IMR-90 (cell line): ENCODE measurements at regions not wholly inside any gene's neighbourhood (a gene's known extent, or its start where the extent isn't known, plus 50 kb on each side); places are given as distances from the start of the nearest gene placed in this dataset.

Source experiments
- ATAC-seq: fragments of 200-7000 bp; cut with Tn5 transposase; 2 replicates; pipeline ENCODE4 v1.9.1; 2020; ENCODE audit warnings: low read depth, mild to moderate bottlenecking, moderate library complexity
- BruUV-seq: library from RNA; stranded (reverse); fragments of 400-500 nt; replicated peaks from 2 replicates; lab custom pipeline; 2021; lab: Mats Ljungman, UMichigan
- CTCF ChIA-PET: fragments of 300-600 bp; formaldehyde crosslinking; extraction: SDS; loops from one replicate; lab custom pipeline; 2021; ENCODE audit warnings: antibody characterized with exemption; lab: Yijun Ruan, JAX
- POLR2A ChIA-PET: fragments of 300-600 bp; sonication (Branson Sonifier 250); formaldehyde crosslinking; loops from one replicate; lab custom pipeline; 2022; ENCODE audit warnings: antibody characterized with exemption; ENCODE audit not compliant: unreplicated experiment; lab: Charles Lee
- DNase-seq: peaks from one replicate; pipeline ENCODE4 v3.0.0; 2013
- H2AFZ ChIP-seq: replicated peaks from 2 replicates; pipeline ENCODE3; 2013; ENCODE audit warnings: low read length, mild to moderate bottlenecking; ENCODE audit not compliant: poor library complexity
- H2AK5ac ChIP-seq: 2 replicates; pipeline ENCODE4 v1.6.1; 2013; ENCODE audit warnings: low read depth, low read length, inconsistent platforms
- H2AK9ac ChIP-seq: replicated peaks from 2 replicates; pipeline ENCODE3; 2013; ENCODE audit warnings: mild to moderate bottlenecking, low read depth, low read length, moderate library complexity; ENCODE audit not compliant: poor library complexity
- H2BK120ac ChIP-seq: 2 replicates; pipeline ENCODE4 v1.6.1; 2013; ENCODE audit warnings: low read depth, low read length, inconsistent platforms
- H2BK15ac ChIP-seq: 3 replicates; pipeline ENCODE4 v1.6.1; 2013; ENCODE audit warnings: low read depth, low read length, inconsistent platforms
- H2BK20ac ChIP-seq: 2 replicates; pipeline ENCODE4 v1.6.1; 2013; ENCODE audit warnings: low read depth, mild to moderate bottlenecking, inconsistent platforms, low read length, moderate library complexity
- H2BK5ac ChIP-seq: 2 replicates; pipeline ENCODE4 v1.6.1; 2013; ENCODE audit warnings: mild to moderate bottlenecking, low read depth, low read length, inconsistent platforms; ENCODE audit not compliant: poor library complexity, severe bottlenecking
- H3K14ac ChIP-seq: replicated peaks from 2 replicates; pipeline ENCODE4 v1.6.1; 2013; ENCODE audit warnings: low read depth, low read length, inconsistent platforms
- H3K18ac ChIP-seq: 2 replicates; pipeline ENCODE4 v1.6.1; 2013; ENCODE audit warnings: low read depth, low read length, control low read depth
- H3K23ac ChIP-seq: 2 replicates; pipeline ENCODE4 v1.6.1; 2013; ENCODE audit warnings: low read depth, low read length, inconsistent platforms
- H3K27ac ChIP-seq: 2 replicates; pipeline ENCODE4 v1.5.1; 2013; ENCODE audit warnings: mild to moderate bottlenecking, control low read depth, low read length; ENCODE audit not compliant: insufficient read depth
- H3K27me3 ChIP-seq: 2 replicates; pipeline ENCODE4 v1.6.1; 2013; ENCODE audit warnings: low read length; ENCODE audit not compliant: control insufficient read depth, insufficient read depth
- H3K36me3 ChIP-seq: 2 replicates; pipeline ENCODE4 v1.6.1; 2013; ENCODE audit warnings: low read length, mixed read lengths; ENCODE audit not compliant: control insufficient read depth, insufficient read depth
- H3K4ac ChIP-seq: 2 replicates; pipeline ENCODE4 v1.6.1; 2013; ENCODE audit warnings: low read depth, low read length, inconsistent platforms
- H3K4me1 ChIP-seq: 2 replicates; pipeline ENCODE4 v1.6.1; 2013; ENCODE audit warnings: low read length, mixed read lengths; ENCODE audit not compliant: control insufficient read depth, insufficient read depth
- H3K4me2 ChIP-seq: 2 replicates; pipeline ENCODE4 v1.6.1; 2013; ENCODE audit warnings: low read depth, mild to moderate bottlenecking, control low read depth, low read length, moderate library complexity
- H3K4me3 ChIP-seq: 2 replicates; pipeline ENCODE4 v1.5.1; 2013; ENCODE audit warnings: low read depth, mild to moderate bottlenecking, control low read depth, low read length, moderate library complexity; ENCODE audit not compliant: insufficient read depth
- H3K56ac ChIP-seq: 2 replicates; pipeline ENCODE4 v1.6.1; 2013; ENCODE audit warnings: low read length, inconsistent platforms; ENCODE audit not compliant: insufficient read depth; ENCODE audit errors: extremely low read depth
- H3K79me1 ChIP-seq, 2 experiments: 2 replicates each; pipeline ENCODE4 v1.6.1; 2013; ENCODE audit warnings: low read length in 2 of 2, inconsistent platforms in 1 of 2, low read depth in 1 of 2
- H3K9ac ChIP-seq: 2 replicates; pipeline ENCODE4 v1.6.1; 2013; ENCODE audit warnings: low read depth, low read length, control low read depth
- H3K9me1 ChIP-seq: 2 replicates; pipeline ENCODE4 v1.6.1; 2013; ENCODE audit warnings: low read length, inconsistent platforms; ENCODE audit not compliant: insufficient read depth
- H3K9me3 ChIP-seq: 2 replicates; pipeline ENCODE4 v1.6.1; 2013; ENCODE audit warnings: low read length; ENCODE audit not compliant: control insufficient read depth, insufficient read depth
- H4K20me1 ChIP-seq: 2 replicates; pipeline ENCODE4 v1.6.1; 2013; ENCODE audit warnings: low read length, inconsistent platforms; ENCODE audit not compliant: insufficient read depth
- H4K5ac ChIP-seq: 2 replicates; pipeline ENCODE4 v1.6.1; 2013; ENCODE audit warnings: mild to moderate bottlenecking, low read depth, low read length, control low read depth
- H4K8ac ChIP-seq, 2 experiments: 2 replicates each; pipeline ENCODE4 v1.6.1; 2013; ENCODE audit warnings: low read depth in 2 of 2, low read length in 2 of 2, control low read depth in 1 of 2, inconsistent platforms in 1 of 2
- H4K91ac ChIP-seq: 2 replicates; pipeline ENCODE4 v1.6.1; 2013; ENCODE audit warnings: low read depth, low read length, inconsistent platforms; ENCODE audit not compliant: insufficient read depth
- BHLHE40 ChIP-seq: fragments of 150-350 bp; IDR thresholded peaks from 2 replicates; pipeline ENCODE4 v1.6.1; 2016; ENCODE audit warnings: mild to moderate bottlenecking, low read depth, low read length
- CEBPB ChIP-seq: IDR thresholded peaks from 2 replicates; pipeline ENCODE4 v1.6.1; 2012; ENCODE audit warnings: low read depth, low read length, improper control_type of control experiment
- CHD1 ChIP-seq: IDR thresholded peaks from 2 replicates; pipeline ENCODE4 v1.6.1; 2012; ENCODE audit warnings: low read depth, low read length, improper control_type of control experiment
- CTCF ChIP-seq: conservative IDR thresholded peaks from 2 replicates; pipeline ENCODE4 v1.5.1; 2012; ENCODE audit warnings: mild to moderate bottlenecking, low read depth, low read length, improper control_type of control experiment
- FOS ChIP-seq: fragments of 150-350 bp; IDR thresholded peaks from 2 replicates; pipeline ENCODE4 v1.6.1; 2016; ENCODE audit warnings: low read depth, low read length
- MAFK ChIP-seq: IDR thresholded peaks from 2 replicates; pipeline ENCODE4 v1.6.1; 2012; ENCODE audit warnings: low read depth, low read length, improper control_type of control experiment
- MAZ ChIP-seq: IDR thresholded peaks from 2 replicates; pipeline ENCODE4 v1.6.1; 2012; ENCODE audit warnings: low read depth, mild to moderate bottlenecking, low read length, improper control_type of control experiment, moderate library complexity, borderline replicate concordance
- MXI1 ChIP-seq: IDR thresholded peaks from 2 replicates; pipeline ENCODE4 v1.6.1; 2012; ENCODE audit warnings: low read depth, mild to moderate bottlenecking, low read length, moderate library complexity, borderline replicate concordance
- NFE2L2 ChIP-seq: fragments of 150-350 bp; IDR thresholded peaks from 2 replicates; pipeline ENCODE4 v1.6.1; 2016; ENCODE audit warnings: low read depth, mild to moderate bottlenecking, low read length
- POLR2A ChIP-seq: IDR thresholded peaks from 2 replicates; pipeline ENCODE4 v1.6.1; 2012; ENCODE audit warnings: mild to moderate bottlenecking, low read depth, low read length
- RAD21 ChIP-seq: IDR thresholded peaks from 2 replicates; pipeline ENCODE4 v1.6.1; 2012; ENCODE audit warnings: low read length, improper control_type of control experiment
- RCOR1 ChIP-seq: IDR thresholded peaks from 2 replicates; pipeline ENCODE4 v1.6.1; 2012; ENCODE audit warnings: mild to moderate bottlenecking, low read length, improper control_type of control experiment; ENCODE audit not compliant: insufficient replicate concordance
- RFX5 ChIP-seq: IDR thresholded peaks from 2 replicates; pipeline ENCODE4 v1.8.0; 2012; ENCODE audit warnings: low read depth, mild to moderate bottlenecking, low read length, moderate library complexity
- SMC3 ChIP-seq: fragments of 150-350 bp; IDR thresholded peaks from 2 replicates; pipeline ENCODE4 v1.6.1; 2016; ENCODE audit warnings: low read depth, mild to moderate bottlenecking, antibody characterized with exemption, low read length, moderate library complexity
- WGBS, 2 experiments: methylation state at CpG; one replicate each; pipeline versions ENCODE4 v1.1.5 to v1.1.7; 2013; ENCODE audit warnings: missing lambda C conversion rate in 2 of 2; ENCODE audit not compliant: insufficient read length in 1 of 2; ENCODE audit errors: extremely low coverage in 2 of 2; 5-methylcytosine and 5-hydroxymethylcytosine counted together
- dilution Hi-C: fragments of 300-500 bp; cut with HindIII; formaldehyde crosslinking; loops from one replicate; pipeline ENCODE4 v1.14.3; 2018; ENCODE audit warnings: low sequenced_read_pairs; ENCODE audit not compliant: unreplicated experiment
- in situ Hi-C: fragments of 300-500 bp; cut with MboI; formaldehyde crosslinking; loops from 3 replicates; pipeline ENCODE4 v1.14.3; 2019; ENCODE audit warnings: low sequenced_read_pairs, inconsistent platforms, mixed read lengths
- intact Hi-C: fragments of 100-400 bp; cut with micrococcal nuclease; formaldehyde crosslinking; loops from 2 replicates; pipeline ENCODE4 v1.10.0; 2022
- TF ChIP-seq, protein P1 (sequence below): fragments of 150-350 bp; IDR thresholded peaks from 2 replicates; pipeline ENCODE4 v1.6.1; 2016; ENCODE audit warnings: low read depth, mild to moderate bottlenecking, low read length, moderate library complexity, borderline replicate concordance

- Histone ChIP-seq H3K4me2 (no peak overlapping the region), H2AK5ac (no peak overlapping the region), H3K27ac (no peak overlapping the region), H3K27me3 (no peaks in the 10 kb centered on the region), H3K4me3 (no peak overlapping the region), H2AFZ (no peak overlapping the region), H3K14ac (no peak overlapping the region), H2BK120ac (no peak overlapping the region), H3K36me3 (no peaks in the 10 kb centered on the region), H4K5ac (no peak overlapping the region), H2BK20ac (no peak overlapping the region), H3K56ac (no peak overlapping the region), H4K91ac (no peak overlapping the region), H2BK5ac (no peak overlapping the region), H3K18ac (no peak overlapping the region), H3K23ac (no peak overlapping the region), H4K8ac (no peak overlapping the region), H3K4ac (no peak overlapping the region), H3K9me1 (no peaks in the 10 kb centered on the region), H3K79me1 (no peaks in the 10 kb centered on the region), H2BK15ac (no peak overlapping the region), H3K4me1 (no peaks in the 10 kb centered on the region), H4K20me1 (no peaks in the 10 kb centered on the region), H3K9me3 (no peaks in the 10 kb centered on the region), H2AK9ac (no peak overlapping the region), H3K9ac (no peak overlapping the region)
- ChIA-PET POLR2A (no interaction called here), CTCF (no interaction called here)
- no TSS peak for BruUV-seq
- ATAC-seq (no peak), DNase-seq (no peak)
- WGBS, 2 experiments = 20% methylated on average over 1 of the region's 5 CpGs; no CpG with 5 or more reads in 1 of the 2 experiments
- dilution Hi-C loops (no loop called here), in situ Hi-C loops (no loop called here), intact Hi-C loops (no loop called here)
- no peak for TF ChIP-seq RFX5
- TF ChIP-seq CHD1 = no peak
- TF ChIP-seq NFE2L2 = no peak
- TF ChIP-seq RAD21 = no peak
- TF ChIP-seq MAFK = no peak
- TF ChIP-seq, protein P1, sequence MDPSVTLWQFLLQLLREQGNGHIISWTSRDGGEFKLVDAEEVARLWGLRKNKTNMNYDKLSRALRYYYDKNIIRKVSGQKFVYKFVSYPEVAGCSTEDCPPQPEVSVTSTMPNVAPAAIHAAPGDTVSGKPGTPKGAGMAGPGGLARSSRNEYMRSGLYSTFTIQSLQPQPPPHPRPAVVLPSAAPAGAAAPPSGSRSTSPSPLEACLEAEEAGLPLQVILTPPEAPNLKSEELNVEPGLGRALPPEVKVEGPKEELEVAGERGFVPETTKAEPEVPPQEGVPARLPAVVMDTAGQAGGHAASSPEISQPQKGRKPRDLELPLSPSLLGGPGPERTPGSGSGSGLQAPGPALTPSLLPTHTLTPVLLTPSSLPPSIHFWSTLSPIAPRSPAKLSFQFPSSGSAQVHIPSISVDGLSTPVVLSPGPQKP = no peak
- TF ChIP-seq CEBPB = no peak
- no peak for TF ChIP-seq FOS
- no peak for TF ChIP-seq MXI1
- no peak for TF ChIP-seq MAZ
- no peak for TF ChIP-seq CTCF
- no peak for TF ChIP-seq SMC3
- TF ChIP-seq BHLHE40 = no peak
- TF ChIP-seq RCOR1 = no peak
- TF ChIP-seq POLR2A = no peak
These were observed 350.4 kb upstream of the CLINT1 start for GRCh38 chr5:158209219-158209908.
